Stimulated activated CD8-positive, alpha-beta memory T cell treated with anti-CD3 and anti-CD28 coated beads, Interleukin-15, amount 100 ng/mL, for 48 hours (primary cell): ENCODE measurements at regions not wholly inside any gene's neighbourhood (a gene's known extent, or its start where the extent isn't known, plus 50 kb on each side); places are given as distances from the start of the nearest gene placed in this dataset.
"Not testable (repeated sequence)": the region's sequence is repeated elsewhere in the genome, so short reads cannot be mapped to it uniquely, and the experiment has no call there.

Experiments used
- DNase-seq, 2 donors: peaks; one replicate each; pipeline ENCODE4 v3.0.0-alpha.2; 2020; ENCODE audit warnings: low read depth in 2 of 2

DNA sequence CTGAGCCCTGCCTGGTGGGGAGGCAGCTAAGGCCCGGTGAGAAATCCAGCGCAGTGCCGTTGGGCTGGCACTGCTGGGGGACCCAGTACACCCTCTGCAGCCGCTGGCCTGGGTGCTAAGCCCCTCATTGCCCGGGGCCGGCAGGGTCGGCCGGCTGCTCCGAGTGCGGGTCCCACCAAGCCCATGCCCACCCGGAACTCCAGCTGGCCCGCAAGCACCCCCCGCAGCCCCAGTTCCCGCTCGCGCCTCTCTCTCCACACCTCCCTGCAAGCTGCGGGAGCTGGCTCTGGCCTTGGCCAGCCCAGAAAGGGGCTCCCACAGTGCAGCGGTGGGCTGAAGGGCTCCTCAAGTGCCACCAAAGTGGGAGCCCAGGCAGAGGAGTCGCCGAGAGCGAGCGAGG, 225.1 kb upstream of the ANKH start:
- DNase-seq: not testable (repeated sequence)

DNA sequence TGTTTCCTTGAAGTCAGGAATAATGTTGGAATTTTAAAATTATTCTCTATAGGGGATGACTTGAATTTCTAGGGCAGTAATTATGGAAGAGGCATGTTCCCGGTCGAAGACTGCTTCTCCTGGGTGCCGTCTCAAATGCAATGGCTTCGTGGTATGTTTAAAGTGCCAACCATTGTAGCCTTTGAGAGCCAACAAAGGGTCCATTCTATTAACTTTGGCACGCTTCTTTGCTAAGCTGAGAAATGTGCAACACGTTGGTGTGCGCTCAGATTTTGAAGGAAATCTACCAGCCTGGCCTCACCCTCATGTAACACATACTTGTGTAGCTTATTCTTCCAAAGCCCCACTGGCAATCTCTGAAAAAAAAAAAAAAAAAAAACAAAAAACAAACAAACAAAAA, 221.2 kb upstream of the ANKH start:
- DNase-seq: no peak

GRCh38 chr5:15085671-15086070, 214.1 kb upstream of the ANKH start:
- no peak for DNase-seq

DNA sequence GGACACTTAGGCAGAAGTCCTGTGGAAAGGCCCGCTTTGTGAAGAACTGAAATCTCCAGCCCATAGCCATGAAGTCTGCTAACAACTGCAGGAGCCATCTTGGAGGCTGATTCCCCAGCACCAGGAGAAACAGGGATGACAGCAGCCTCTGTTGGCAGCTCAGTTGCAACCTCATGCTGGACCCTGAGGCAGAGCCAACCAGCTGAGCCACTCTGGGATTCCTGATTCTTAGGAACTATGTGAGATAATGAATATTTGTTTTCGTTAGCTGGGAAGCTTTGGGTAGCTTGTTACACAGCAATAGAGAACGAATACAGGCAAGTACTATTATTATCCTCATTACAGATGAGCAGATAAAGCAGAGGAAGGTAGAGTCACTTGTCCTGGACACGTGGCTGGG, 210.5 kb upstream of the ANKH start:
- DNase-seq: no peak

GRCh38 chr5:15080219-15080618, 208.6 kb upstream of the ANKH start:
- DNase-seq: no peak

DNA sequence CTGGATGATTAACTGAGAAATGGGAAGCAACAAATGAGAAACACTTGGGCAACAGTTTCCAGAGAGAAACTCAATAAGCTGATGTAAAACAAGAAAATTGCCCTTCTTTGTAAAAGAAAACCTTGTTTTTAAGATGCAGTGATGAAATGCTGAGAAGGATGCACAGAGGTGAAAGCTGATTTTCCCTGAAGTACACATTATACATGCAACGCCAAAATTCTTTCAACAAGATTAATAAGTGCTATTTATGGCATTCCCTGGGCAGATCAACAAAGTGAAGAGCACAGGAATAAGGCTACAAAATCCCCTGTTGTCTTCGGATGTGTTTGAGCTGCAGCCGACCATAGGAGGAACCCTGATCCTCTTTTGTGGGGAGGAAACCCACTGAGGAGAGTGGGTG, 208.0 kb upstream of the ANKH start:
- DNase-seq: no peak

GRCh38 chr5:15074651-15075050, 203.1 kb upstream of the ANKH start:
- no peak for DNase-seq

- DNase-seq: no peak
Measured at GRCh38 chr5:15073453-15073852, 201.9 kb upstream of the ANKH start.

DNA sequence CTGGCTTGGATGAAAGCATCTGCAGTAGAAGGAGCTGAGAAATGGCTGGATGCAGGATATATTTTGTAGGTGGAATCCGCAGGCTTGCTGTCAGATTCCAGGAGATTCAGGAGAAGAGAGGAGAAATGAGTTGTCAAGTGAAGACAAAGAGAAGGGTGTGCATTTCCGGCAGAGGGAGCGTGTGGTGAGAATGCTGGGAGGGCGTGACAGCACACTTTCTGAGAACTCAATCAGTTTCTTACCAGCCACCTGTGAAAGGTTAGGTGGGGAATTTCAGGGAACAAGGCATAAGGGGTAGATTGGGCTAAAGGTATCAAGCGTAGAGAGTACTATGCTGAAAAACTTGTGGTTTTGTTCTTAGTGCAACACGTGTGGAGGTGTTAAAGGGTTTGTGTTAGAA, 199.3 kb upstream of the ANKH start:
- DNase-seq: no peak

GRCh38 chr5:15069407-15069905, 197.9 kb upstream of the ANKH start:
- no peak for DNase-seq

GRCh38 chr5:15065091-15065490, 193.5 kb upstream of the ANKH start:
- no peak for DNase-seq

DNA sequence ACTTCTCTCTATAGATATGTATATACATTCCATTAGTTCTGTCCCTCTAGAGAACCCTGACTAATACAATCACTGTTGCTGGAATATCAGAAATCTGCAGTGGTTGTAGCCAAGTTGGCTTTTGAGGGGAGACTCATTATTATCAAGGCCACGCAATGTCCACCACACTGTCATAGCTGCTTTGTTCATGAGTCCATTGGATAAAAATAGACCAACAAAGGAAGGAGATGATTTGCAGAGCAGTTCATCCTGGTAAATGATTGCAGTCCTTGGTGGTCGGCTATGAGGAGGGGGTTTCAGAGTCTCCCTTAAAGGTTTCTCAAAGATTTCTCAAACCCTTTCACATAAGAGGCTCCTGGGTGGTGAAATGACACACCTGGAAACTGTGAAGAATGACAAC, 192.8 kb upstream of the ANKH start:
- DNase-seq: no peak

- no peak for DNase-seq
Measured at GRCh38 chr5:15056988-15057592, 185.5 kb upstream of the ANKH start.

GRCh38 chr5:15044521-15044920, 172.9 kb upstream of the ANKH start:
- DNase-seq: no peak

DNA sequence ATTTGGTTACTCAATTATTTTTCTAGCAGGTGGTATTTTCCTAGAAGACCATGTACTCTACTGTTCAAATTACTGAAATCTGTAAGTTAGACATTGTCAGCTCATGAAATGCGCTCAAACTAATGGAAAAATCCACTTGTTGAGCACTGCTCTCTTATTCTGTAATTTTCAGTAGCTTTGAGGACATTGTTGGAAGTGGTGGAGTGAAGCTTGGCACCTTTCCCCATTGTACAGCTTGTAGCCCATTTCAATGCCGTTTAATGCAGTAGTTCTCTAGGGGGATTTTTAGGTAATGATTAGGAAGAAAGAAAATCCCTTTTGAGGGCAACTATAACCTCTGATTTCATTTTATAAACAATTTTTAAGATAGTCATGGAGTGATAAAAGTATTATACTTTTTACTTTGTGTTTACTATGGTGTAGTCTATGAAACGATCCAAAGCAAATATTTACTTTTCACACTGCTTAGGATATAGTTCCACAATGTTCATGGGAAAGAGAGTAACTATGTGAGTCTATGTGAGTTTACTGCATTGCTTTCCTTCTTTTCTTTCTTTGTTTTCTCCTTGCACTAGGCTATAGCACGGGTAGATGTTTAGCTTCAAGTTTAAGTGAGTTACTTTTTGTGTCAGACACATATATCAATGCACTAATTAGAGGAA, 165.8 kb upstream of the ANKH start:
- no peak for DNase-seq

DNA sequence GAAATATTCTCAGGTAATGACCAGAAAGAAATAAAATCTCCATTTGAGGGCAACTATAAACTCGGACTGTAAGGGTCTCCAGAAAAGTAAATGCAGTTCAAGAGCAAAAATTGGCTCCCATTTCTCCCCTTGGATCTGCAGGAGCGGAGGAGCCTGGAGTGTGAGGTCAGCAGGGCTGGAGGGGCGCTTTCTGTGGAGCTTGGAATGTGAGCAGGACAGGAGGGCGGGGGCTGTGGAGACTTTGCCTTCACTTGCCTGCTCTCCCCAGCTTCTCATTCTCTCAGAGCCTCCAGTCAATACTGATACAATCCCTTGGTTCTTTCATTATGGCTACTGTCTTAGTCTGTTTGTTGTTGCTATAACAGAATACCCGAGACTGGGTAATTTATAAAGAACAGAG, 162.8 kb upstream of the ANKH start:
- DNase-seq: no peak

DNA sequence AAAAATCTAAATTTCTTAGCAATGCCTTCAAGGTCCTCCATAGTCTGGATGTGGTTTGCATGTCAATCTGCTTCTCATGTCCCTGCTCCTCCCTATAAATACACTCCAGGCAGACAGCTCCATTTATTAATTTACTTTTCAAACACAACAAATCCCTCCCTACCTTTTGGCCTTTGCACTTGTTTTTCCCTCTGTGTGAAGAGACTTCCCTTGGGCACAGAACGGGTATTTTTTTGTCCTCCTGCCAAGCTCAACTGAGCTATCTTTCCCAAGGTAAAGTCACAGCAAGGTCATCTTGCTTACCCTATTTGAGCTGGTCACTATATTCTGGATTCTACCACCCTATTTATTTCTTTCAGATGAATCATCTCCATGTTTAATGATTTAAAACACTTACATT, 159.6 kb upstream of the ANKH start:
- DNase-seq: no peak

GRCh38 chr5:15027764-15028163, 156.2 kb upstream of the ANKH start:
- no peak for DNase-seq

DNA sequence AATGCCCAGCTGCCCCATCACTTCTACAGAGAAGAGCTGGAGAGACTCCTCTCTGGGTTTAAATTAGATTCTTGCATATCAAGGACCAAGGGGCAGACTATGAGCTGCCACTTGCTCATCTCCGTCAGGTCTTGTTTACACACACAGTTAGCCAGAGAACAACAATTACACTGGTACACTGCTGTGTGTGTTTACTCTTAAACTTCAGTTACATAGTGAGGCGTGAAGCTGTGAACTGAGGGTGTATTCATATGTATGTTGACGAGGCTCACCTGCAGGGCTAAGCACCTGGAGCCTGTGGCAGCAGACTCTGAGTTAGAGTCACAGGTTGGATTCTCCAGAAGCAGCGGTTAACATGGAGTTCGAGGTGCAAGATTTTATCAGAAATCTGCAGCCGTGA, 155.4 kb upstream of the ANKH start:
- no peak for DNase-seq

DNA sequence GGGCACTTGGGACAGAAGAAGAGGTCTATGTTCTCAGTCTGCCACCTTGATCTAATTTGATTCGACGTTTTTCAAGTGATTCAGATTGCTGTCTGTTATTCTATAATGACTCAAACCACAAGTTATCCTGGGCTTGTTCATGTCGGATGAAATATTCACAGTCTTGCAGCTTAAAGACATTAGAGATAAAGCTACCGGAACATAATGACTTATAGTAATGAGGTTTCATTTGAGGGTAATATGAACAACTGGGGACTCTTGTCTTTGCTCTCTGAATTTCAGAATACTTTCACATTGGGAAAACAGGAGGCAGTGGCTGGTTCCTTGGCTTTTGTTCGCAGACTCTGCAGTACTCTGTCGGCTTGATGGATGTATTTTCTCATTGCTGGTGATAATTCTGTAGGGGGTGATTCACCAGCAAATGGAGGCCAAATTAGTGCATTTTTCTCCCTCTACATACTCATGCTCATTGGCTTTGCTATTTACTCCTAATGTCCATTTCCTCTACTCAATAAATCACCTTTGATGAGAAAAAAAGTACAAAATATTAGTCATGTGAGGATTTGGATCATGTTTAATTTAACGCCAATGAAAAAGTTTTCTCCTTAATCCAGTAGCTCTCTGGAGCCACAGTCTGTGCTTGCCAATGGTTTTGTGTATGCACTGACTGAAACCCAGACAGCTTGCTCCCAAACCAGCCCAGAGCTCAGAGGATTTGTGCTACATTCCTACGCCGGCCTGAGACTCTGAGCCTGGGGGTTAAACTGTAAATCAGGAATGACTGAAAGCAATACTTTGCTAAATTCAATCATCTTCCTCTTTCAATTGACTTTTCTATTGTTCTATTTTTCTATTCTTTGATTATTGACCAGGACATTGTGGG, 154.7 kb upstream of the ANKH start:
- DNase-seq: no peak

- DNase-seq: no peak
Measured at GRCh38 chr5:15023846-15024245, 152.3 kb upstream of the ANKH start.

DNA sequence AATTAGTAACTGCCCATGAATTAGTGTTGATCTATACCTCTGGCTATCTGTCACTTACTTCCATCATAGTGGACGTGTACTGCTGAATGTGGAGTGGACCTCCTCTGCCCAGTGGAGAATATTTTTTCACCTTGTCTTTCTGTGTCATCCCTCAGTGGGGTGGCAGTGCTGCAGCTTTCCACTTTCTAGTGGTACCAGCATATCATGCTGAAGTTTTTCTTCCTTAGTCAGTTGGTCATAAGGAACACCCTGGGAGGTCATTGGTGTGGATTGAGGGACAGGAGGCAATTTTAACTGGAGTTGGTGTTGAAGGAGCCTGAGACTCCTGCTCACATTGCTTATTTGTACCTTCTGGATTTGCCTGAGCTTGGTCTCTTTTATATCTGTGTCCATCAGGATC, 151.7 kb upstream of the ANKH start:
- no peak for DNase-seq
